NCI-H2029 treated with DMSO at 0.1 percent for 48 hours (cell line): ENCODE measurements at regions not wholly inside any gene's neighbourhood (a gene's known extent, or its start where the extent isn't known, plus 50 kb on each side); places are given as distances from the start of the nearest gene placed in this dataset.
"Not testable (repeated sequence)": the region's sequence is repeated elsewhere in the genome, so short reads cannot be mapped to it uniquely, and the experiment has no call there.

Experiments used
- DNase-seq: peaks from one replicate; lab custom pipeline; 2025; lab: John Stamatoyannopoulos, UW

DNA sequence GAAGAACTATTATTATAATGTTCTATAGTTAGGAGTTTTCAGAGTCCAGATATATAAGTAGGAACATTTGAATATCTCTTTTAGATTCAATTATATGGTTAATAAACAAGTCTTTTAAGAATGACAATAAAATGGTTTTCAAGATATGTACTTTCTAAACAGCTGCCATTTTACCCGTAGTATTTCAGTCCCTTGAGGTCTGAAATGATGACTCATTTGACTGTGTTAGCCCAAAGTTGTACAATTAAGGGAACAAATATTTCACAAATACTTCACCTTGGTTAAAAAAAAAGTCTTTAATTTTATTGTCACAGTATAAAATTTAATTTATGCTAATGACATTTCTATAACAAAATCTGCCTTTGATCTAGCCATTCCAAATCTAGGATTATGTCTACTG is 91.6 kb upstream of the TANK start:
- DNase-seq = no peak

- no peak for DNase-seq
Observed at GRCh38 chr2:161070693-161071479, 89.3 kb upstream of the TANK start.

DNA sequence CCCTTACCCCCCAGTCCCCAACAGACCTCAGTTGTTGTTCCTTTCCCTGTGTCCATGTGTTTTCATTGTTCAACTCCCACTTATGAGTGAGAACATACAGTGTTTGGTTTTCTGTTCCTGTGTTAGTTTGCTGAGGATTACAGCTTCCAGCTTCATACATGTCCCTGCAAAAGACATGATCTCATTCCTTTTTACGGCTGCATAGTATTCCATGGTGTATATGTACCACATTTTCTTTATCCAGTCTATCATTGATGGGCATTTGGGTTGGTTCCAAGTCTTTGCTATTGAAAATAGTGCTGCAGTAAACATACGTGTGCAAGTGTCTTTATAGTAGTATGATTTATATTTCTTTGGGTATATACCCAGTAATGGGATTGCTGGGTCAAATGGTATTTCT is 87.8 kb upstream of the TANK start:
- DNase-seq = not testable (repeated sequence)

DNA sequence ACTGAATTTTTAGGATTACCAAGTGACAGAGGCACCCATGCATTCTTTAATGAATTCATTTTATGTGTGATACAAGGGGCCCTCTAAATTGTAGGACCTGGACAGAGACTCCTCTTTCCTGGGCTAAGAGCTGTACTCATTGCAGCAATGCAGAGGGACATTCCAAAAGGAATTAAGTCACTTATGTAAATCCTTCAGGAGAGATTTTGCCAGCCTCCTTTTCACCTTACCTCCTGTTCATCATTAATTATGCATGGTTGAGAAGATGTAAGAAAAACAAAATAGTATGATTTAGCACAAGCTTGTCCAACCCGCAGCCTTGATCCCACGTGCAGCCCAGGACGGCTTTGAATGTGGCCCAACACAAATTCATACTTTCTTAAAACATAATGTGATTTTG is 84.5 kb upstream of the TANK start:
- no peak for DNase-seq

- no peak for DNase-seq
Observed at GRCh38 chr2:161076936-161077335, 83.3 kb upstream of the TANK start.

GRCh38 chr2:161077367-161078210 is 82.6 kb upstream of the TANK start:
- no peak for DNase-seq

GRCh38 chr2:161078211-161078539 is 82.1 kb upstream of the TANK start:
- no peak for DNase-seq

GRCh38 chr2:161085149-161085548 is 75.1 kb upstream of the TANK start:
- DNase-seq = no peak

- no peak for DNase-seq
Observed at GRCh38 chr2:161088658-161089350, 71.4 kb upstream of the TANK start.

DNA sequence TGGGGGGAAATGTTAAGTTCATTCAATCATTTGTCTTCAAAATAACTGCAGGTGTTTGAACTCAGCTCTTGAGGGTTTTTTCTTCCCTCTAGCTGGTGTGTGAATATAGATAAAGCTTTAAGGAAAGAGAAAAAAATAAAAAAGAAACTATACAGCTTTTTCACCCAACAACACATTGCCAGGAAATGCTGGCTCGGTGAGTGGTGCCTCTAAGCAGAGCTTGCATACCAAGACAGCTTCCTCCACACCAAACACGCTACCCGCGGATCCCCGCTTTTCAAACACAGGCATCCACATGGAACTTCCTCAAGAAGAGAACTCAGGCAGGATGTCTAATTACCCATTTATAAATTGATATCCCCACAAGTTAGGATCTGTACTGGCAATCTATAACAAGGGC is 69.8 kb upstream of the TANK start:
- no peak for DNase-seq

DNA sequence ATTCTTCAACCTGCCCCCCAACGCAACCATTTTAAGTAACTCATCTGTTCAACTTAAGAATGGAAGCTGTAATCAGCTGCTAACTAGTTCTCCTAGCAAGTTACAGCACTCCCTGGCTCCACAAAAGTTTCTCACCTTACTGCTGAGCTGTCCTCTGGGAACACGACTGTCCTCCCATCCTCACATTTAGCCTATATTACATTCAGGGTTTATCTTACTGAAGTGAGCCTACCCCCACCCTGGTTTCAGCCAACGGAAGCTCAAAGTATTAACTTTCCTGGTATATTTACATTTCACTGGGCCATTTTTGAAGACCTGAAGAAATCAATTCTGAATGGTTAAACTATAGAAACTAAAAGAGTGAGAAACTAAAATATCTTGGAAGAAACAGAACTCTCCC is 64.9 kb upstream of the TANK start:
- DNase-seq = no peak

GRCh38 chr2:161096336-161096735 is 63.9 kb upstream of the TANK start:
- DNase-seq = no peak

DNA sequence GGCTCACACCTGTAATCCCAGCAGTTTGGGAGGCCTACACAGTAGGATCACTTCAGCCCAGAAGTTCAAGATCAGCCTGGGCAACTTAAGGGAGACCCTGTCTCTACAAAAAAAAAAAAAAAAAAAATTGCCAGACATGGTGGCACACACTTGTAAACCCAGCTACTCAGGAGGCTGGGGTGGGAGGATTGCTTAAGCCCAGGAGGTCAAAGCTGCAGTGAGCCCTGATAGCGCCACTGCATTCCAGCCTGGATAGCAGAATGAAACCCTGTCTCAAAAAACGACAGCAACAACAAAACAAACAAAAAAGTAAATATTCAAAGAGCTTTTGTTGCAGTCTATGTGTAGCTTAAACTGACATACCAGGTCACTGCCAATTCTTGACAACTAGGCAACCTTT is 63.1 kb upstream of the TANK start:
- no peak for DNase-seq

DNA sequence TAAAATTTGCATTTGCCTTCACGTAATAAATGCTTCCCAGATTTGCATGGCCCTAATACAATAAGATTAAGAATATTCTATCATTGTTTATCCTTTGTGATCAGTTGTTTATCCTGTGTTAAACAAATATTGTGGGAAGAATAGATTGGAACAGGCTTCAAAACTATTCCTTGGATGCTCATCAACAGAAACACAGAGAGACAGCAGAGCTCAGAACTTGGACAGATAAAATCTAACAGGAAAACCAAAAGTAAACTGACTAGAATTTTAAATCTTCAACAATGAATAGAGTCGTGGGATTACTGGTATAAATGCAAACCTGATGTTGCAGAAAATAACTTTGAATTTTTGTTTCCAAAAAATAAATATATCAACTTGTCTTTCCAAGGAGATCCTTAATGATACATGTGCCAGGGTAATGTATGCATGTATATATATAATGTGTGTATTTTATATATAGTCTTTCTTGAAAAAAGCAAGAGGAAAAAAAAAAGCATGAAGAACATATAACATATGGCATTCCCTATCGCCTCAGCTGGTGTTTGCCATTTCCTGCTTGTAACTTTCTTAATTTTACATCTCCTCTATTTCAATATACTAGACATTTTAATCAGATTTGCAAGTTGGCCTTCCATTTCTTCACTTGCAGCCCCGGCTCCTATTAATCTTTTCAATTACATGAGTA is 59.9 kb upstream of the TANK start:
- DNase-seq = no peak

- no peak for DNase-seq
Observed at GRCh38 chr2:161101406-161101805, 58.8 kb upstream of the TANK start.

GRCh38 chr2:161102770-161103450 is 57.3 kb upstream of the TANK start:
- no peak for DNase-seq

DNA sequence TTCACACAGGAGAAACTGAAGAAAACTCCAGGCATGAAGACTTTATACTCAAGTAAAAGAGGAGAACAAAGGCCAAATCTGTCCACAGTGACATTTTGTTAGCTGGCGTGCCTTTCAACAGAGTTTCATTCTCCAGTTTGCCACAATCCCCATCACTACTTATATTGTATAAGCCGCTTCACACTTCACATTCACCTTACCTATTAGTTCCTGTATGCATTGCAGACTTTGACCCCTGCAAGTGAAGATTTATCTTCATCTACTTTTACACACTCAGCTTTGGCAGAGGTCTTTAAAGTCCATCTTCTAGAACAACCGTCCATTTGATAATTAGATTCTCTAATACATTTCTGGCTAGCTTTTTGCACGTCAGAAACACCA is 56.8 kb upstream of the TANK start:
- DNase-seq = no peak

DNA sequence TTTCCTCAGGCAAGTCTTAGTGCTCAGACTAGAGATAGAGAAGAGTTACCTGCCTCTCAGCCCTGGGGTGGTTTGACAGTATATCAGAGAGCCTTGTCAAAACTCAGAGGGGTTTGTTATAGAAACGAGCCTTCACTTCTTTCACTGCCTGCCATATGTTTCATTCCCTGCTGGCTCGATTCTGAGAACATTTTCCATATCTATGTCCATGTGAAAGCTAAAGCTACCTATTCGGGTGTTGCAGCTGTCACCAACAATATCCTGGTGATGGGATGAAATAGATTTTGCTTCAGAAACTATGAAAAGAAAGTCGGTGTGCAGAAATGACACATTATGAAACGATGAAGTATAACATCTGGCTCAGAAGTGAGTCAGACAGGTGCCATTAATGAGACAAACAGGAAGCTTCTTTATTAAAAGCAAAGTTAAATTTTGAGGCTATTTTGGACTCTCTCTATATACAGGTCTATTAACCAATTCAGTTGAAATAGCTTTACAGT is 56.1 kb upstream of the TANK start:
- DNase-seq = no peak

DNA sequence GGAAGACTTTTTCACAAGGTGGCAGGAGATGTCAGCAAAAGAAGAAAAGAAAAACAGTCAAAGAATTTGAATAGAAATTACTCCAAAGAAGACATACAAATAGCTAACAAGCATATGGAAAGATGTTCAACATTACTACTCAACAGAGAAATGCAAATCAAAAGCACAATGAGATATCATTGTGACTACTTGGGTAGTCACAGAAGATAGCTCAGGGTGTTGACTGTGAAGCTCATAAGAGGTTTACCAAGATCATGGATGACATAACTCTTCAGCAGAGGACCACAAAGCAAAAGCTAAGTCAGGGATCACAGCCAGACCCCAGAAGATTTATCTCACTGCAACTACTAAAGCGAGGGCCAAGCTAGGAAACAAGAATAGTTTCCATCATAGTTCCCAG is 53.0 kb upstream of the TANK start:
- no peak for DNase-seq
